ENCODE measurements at regions not wholly inside any gene's neighbourhood (a gene's known extent, or its start where the extent isn't known, plus 50 kb on each side); places are given as distances from the start of the nearest gene placed in this dataset.

DNA sequence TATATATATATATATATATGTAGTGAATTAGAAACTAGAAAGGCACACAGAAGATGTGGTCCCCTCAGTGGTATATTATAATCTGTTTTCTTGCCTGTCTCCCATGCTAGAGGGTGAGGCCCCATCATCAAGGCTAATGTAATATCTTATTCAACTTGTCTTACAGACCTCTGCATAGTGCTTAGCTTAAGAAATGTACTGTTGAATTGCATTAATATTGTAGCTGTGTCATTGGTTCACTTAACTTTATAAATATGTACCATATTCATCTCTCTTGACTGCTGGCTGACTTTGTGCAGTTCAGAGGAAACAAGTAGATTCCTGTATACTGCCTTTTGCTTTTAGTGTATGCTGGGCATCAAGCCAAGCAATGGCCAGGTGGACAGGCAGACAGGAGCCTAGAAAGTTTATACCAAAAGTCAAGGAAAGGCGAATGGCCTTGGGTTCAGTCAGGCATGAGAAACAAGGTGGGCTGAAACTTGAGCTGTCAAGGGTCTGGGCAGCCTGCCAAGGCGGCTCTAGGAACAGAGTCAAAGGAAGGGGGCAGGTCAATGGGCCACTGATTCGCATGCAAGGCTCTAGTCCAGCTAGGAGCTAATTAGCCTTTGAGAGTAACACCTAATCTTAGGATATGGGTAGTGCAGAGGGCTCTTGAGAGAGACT, 78.8 kb upstream of the LEF1 start:
- FAIRE-seq = no peak

DNA sequence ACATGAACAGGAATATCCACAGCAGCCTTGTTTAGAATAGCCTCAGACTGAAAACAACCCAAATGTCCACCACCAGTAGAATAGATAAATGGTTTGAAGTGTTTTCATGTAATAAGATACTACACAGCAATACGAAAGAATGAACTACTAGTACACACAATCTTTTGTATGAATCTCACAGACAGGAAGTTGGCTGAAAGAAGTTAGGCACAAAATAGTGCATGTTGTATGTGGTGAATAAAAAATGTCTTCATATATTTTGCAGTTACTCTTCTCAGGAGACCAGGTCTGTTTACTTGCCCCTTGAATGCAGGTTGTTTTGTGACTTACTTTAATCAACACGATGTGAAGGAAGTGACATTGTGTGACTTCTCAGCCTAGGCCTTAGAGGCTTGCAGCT, 75.9 kb upstream of the LEF1 start:
- Histone ChIP-seq H2AFZ (ENCODE audit: low read length) (no peak overlapping the region), H3K27ac (ENCODE audit: extremely low read length, insufficient read depth, low read length) (no peak overlapping the region), H3K4me1 (ENCODE audit: insufficient read depth, low read length) (no peaks in the 10 kb centered on the region), H3K4me3 (replicated peaks in 1 of 3; ENCODE audit: insufficient read depth in 1 of 3, low read depth in 2 of 3, low read length in 3 of 3) (no peak overlapping the region), H3K27me3 (ENCODE audit: control insufficient read depth in 1 of 2, insufficient read depth in 2 of 2, low read length in 2 of 2) (no peaks in the 10 kb centered on the region), H3K4me2 (ENCODE audit: low read depth, low read length) (no peak overlapping the region), H3K9me3 (ENCODE audit: low read length) (no peaks in the 10 kb centered on the region), H3K79me2 (ENCODE audit: insufficient read depth, low read length) (no peaks in the 10 kb centered on the region), H3K9ac (ENCODE audit: insufficient read depth, low read depth, low read length) (no peak overlapping the region), H3K36me3 (replicated peaks in 1 of 2; ENCODE audit: control insufficient read depth in 1 of 2, insufficient read depth in 2 of 2, low read length in 2 of 2) (no peaks in the 10 kb centered on the region), H4K20me1 (ENCODE audit: insufficient read depth, low read length) (no peaks in the 10 kb centered on the region)
- FAIRE-seq = no peak
- no peak for ATAC-seq
- in situ Hi-C loops (cut with HindIII; ENCODE audit: extremely low pct_ligation_motif_present, low pct_unique_long_range_greater_than_20kb) = no loop called here
- no peak for DNase-seq (ENCODE audit: low spot score)
- intact Hi-C loops (cut with micrococcal nuclease; ENCODE audit: unreplicated experiment) = no loop called here
- BruUV-seq (replicated peaks) = no TSS peak
- ChIA-PET POLR2A (no interaction called here), CTCF (ENCODE audit: low intra/inter-chr PET ratio, low total read pairs) (no interaction called here)
- WGBS (ENCODE audit: low lambda C conversion rate) = 0% methylated on average over 2 of the region's 2 CpGs
- TF ChIP-seq PHF8 (CRISPR knock-in tag; IDR thresholded peaks at IDR 0.05) (no peak), NR2F1 (CRISPR knock-in tag; IDR thresholded peaks at IDR 0.05) (no peak), NKX3-1 (CRISPR knock-in tag; IDR thresholded peaks at IDR 0.05) (no peak), SCMH1 (CRISPR knock-in tag; IDR thresholded peaks at IDR 0.05; ENCODE audit: borderline replicate concordance) (no peak)
- TF ChIP-seq, protein P1, sequence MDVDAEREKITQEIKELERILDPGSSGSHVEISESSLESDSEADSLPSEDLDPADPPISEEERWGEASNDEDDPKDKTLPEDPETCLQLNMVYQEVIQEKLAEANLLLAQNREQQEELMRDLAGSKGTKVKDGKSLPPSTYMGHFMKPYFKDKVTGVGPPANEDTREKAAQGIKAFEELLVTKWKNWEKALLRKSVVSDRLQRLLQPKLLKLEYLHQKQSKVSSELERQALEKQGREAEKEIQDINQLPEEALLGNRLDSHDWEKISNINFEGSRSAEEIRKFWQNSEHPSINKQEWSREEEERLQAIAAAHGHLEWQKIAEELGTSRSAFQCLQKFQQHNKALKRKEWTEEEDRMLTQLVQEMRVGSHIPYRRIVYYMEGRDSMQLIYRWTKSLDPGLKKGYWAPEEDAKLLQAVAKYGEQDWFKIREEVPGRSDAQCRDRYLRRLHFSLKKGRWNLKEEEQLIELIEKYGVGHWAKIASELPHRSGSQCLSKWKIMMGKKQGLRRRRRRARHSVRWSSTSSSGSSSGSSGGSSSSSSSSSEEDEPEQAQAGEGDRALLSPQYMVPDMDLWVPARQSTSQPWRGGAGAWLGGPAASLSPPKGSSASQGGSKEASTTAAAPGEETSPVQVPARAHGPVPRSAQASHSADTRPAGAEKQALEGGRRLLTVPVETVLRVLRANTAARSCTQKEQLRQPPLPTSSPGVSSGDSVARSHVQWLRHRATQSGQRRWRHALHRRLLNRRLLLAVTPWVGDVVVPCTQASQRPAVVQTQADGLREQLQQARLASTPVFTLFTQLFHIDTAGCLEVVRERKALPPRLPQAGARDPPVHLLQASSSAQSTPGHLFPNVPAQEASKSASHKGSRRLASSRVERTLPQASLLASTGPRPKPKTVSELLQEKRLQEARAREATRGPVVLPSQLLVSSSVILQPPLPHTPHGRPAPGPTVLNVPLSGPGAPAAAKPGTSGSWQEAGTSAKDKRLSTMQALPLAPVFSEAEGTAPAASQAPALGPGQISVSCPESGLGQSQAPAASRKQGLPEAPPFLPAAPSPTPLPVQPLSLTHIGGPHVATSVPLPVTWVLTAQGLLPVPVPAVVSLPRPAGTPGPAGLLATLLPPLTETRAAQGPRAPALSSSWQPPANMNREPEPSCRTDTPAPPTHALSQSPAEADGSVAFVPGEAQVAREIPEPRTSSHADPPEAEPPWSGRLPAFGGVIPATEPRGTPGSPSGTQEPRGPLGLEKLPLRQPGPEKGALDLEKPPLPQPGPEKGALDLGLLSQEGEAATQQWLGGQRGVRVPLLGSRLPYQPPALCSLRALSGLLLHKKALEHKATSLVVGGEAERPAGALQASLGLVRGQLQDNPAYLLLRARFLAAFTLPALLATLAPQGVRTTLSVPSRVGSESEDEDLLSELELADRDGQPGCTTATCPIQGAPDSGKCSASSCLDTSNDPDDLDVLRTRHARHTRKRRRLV (CRISPR knock-in tag; IDR thresholded peaks at IDR 0.05) = no peak

More for the DNA sequence above, 78.8 kb upstream of the LEF1 start:
- Histone ChIP-seq H3K27ac (ENCODE audit: extremely low read length, insufficient read depth, low read length) (no peak overlapping the region), H3K36me3 (replicated peaks in 1 of 2; ENCODE audit: control insufficient read depth in 1 of 2, insufficient read depth in 2 of 2, low read length in 2 of 2) (no peaks in the 10 kb centered on the region), H4K20me1 (ENCODE audit: insufficient read depth, low read length) (no peaks in the 10 kb centered on the region), H3K4me1 (ENCODE audit: insufficient read depth, low read length) (no peaks in the 10 kb centered on the region), H3K27me3 (ENCODE audit: control insufficient read depth in 1 of 2, insufficient read depth in 2 of 2, low read length in 2 of 2) (no peaks in the 10 kb centered on the region), H3K9me3 (ENCODE audit: low read length) (no peaks in the 10 kb centered on the region), H3K79me2 (ENCODE audit: insufficient read depth, low read length) (no peaks in the 10 kb centered on the region), H2AFZ (ENCODE audit: low read length) (no peak overlapping the region), H3K9ac (ENCODE audit: insufficient read depth, low read depth, low read length) (no peak overlapping the region), H3K4me2 (ENCODE audit: low read depth, low read length) (no peak overlapping the region), H3K4me3 (replicated peaks in 1 of 3; ENCODE audit: insufficient read depth in 1 of 3, low read depth in 2 of 3, low read length in 3 of 3) (no peak overlapping the region)
- CTCF ChIA-PET (ENCODE audit: low intra/inter-chr PET ratio, low total read pairs) = no interaction called here
- in situ Hi-C loops (cut with HindIII; ENCODE audit: extremely low pct_ligation_motif_present, low pct_unique_long_range_greater_than_20kb) (no loop called here), intact Hi-C loops (cut with micrococcal nuclease; ENCODE audit: unreplicated experiment) (no loop called here)
- BruUV-seq (replicated peaks) = no TSS peak
- WGBS (ENCODE audit: low lambda C conversion rate) = 5% methylated on average over 3 of the region's 3 CpGs
- DNase-seq (ENCODE audit: low spot score) (no peak), ATAC-seq (no peak)
- POLR2A ChIA-PET = no interaction called here
- TF ChIP-seq, protein P2, sequence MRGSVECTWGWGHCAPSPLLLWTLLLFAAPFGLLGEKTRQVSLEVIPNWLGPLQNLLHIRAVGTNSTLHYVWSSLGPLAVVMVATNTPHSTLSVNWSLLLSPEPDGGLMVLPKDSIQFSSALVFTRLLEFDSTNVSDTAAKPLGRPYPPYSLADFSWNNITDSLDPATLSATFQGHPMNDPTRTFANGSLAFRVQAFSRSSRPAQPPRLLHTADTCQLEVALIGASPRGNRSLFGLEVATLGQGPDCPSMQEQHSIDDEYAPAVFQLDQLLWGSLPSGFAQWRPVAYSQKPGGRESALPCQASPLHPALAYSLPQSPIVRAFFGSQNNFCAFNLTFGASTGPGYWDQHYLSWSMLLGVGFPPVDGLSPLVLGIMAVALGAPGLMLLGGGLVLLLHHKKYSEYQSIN (CRISPR knock-in tag; IDR thresholded peaks at IDR 0.05; ENCODE audit: borderline replicate concordance) = no peak
- TF ChIP-seq ZNF207 (IDR thresholded peaks at IDR 0.05; ENCODE audit: borderline replicate concordance) (no peak), RAD51 (IDR thresholded peaks at IDR 0.05; ENCODE audit: borderline replicate concordance) (no peak)
- TF ChIP-seq, protein P3, sequence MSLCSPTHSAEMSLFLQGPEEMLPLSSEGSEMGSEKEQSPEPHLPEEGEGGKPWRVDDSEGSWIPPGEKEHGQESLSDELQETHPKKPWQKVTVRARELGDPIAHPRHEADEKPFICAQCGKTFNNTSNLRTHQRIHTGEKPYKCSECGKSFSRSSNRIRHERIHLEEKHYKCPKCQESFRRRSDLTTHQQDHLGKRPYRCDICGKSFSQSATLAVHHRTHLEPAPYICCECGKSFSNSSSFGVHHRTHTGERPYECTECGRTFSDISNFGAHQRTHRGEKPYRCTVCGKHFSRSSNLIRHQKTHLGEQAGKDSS (CRISPR knock-in tag; IDR thresholded peaks at IDR 0.05; ENCODE audit: borderline replicate concordance, low read depth) = no peak
